ENCODE measurements at regions not wholly inside any gene's neighbourhood (a gene's known extent, or its start where the extent isn't known, plus 50 kb on each side); places are given as distances from the start of the nearest gene placed in this dataset.
"Not testable (repeated sequence)": the region's sequence is repeated elsewhere in the genome, so short reads cannot be mapped to it uniquely, and the experiment has no call there.

- DNase-seq (ENCODE audit: insufficient read length, low spot score) (peak; percentile 11), FAIRE-seq (no peak)
Measured at GRCh38 chr1:96865731-96866685, 144.4 kb downstream of the PTBP2 start.

DNA sequence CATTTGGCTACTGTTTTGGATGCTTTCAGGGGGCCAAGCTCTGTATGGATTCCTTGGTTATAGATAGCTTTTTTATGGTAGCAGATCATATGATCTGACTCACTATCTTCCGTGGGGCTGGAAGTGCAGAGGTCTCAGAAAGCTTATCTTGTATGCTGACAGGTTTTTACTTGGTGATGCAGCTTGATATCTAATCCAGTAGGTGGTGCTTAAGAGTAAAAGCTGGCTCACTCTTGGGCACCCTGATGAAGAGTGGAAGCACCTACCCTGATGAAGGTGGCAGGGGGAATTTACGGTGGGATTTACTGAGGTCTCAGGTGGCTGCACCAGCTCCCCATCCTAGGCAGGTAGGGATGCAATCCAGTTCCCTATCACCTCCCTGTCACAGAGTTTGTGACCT is 151.2 kb downstream of the PTBP2 start:
- FAIRE-seq (no peak), DNase-seq (ENCODE audit: insufficient read length, low spot score) (no peak)

DNA sequence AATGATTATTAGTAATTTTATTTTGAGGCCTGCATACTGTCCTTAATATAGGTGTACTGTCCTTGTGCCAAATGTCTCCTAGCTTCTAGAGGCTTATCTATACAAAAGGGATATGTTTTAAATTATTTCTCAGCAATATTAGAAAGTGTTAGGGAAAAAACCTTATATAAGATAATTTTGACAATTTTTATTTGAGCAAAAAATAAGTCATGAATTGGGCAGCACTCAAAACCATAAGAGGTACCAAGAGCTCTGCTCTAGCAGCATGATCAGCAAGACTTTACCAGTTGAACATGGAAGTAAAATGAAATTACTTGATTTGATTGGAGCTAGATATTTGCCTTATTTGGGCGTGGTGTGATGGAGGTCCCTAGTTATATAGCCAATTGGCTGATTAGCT is 157.1 kb downstream of the PTBP2 start:
- DNase-seq (ENCODE audit: insufficient read length, low spot score), result no peak

DNA sequence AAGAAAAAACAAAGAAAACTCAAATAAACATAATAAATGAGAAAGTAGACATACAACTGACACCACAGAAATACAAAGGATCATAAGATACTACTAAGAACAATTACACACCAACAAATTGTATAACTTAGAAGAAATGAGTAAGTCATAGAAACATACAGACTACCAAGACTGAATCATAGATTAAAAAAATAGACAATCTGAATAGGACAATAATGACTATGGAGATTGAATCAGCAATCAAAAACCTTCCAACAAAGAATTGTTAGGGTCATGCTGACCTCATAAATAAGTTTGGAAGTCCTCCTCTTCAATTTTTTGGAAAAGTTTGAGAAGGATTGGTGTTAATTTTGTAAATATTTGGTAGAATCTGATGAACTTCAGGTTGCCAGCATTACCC is 159.0 kb downstream of the PTBP2 start:
- DNase-seq (ENCODE audit: insufficient read length, low spot score), result no peak
- no peak for FAIRE-seq

More for the DNA sequence above, 157.1 kb downstream of the PTBP2 start:
- FAIRE-seq, result no peak

DNA sequence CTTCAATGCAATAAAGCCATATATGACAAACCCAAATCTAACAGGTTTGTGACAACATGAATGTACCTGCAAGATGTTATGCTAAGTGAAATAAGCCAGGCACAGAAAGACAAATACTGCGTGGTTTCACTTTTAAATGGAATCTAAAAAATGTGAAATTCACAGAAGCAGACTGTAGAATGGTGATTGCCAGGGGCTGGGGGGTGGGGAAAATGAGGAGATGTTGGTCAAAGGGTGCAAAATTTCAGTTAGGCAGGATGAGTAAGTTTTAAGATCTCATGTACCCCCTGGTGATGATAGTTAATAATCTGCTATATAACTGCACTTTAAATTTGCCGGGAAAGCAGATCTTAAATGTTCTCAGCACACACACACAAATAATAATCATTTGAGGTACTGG is 160.5 kb downstream of the PTBP2 start:
- FAIRE-seq, result no peak

DNA sequence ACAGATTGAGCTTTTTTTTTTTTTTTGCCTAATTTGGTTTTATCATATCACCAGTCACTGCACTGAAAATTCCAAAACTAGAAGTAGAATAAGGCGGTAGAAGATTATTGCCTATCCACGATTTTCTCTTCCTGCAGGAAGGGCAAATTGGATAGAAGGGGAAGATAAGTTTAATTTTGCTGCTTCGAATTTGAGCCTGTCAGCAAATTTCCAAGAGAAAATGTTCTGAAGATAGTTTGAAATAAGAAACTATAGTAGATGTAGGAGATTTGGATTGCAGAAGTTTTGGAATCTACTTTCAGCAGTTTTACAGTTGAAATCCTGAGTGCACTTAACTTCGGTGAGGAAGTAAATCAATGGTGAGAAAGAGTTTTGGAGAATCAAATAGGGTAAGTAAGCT is 164.9 kb downstream of the PTBP2 start:
- no peak for DNase-seq (ENCODE audit: insufficient read length, low spot score)
- FAIRE-seq, result no peak

More for the DNA sequence above, 160.5 kb downstream of the PTBP2 start:
- no peak for DNase-seq (ENCODE audit: insufficient read length, low spot score)

GRCh38 chr1:96887501-96887900 is 165.9 kb downstream of the PTBP2 start:
- FAIRE-seq (no peak), DNase-seq (ENCODE audit: insufficient read length, low spot score) (no peak)

- FAIRE-seq, result no peak
Measured at GRCh38 chr1:96901783-96902363, 180.3 kb downstream of the PTBP2 start.

DNA sequence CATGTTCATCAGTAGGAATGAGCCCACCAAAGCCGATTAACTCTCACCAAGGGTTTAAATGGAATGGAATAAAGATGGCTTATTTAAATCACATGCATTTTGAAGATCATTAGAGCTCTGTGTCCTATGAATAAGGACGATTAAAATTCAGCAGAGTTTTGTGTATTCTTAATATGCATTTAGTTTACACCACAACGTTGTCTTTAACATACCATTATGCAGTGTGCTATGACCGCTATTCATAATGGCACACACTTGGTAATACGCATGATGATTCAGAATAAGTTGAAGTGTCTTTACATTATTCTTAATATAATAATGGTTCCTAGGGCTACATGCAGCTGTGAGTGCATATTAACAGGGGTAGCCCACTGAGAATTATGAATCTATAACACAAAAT is 190.7 kb downstream of the PTBP2 start:
- DNase-seq (ENCODE audit: insufficient read length, low spot score) (no peak), FAIRE-seq (no peak)

More at GRCh38 chr1:96901783-96902363, 180.3 kb downstream of the PTBP2 start:
- DNase-seq (ENCODE audit: insufficient read length, low spot score), result no peak

- DNase-seq (ENCODE audit: insufficient read length, low spot score); FAIRE-seq: not testable (repeated sequence)
Measured at GRCh38 chr1:96915701-96916100, 194.1 kb downstream of the PTBP2 start.

DNA sequence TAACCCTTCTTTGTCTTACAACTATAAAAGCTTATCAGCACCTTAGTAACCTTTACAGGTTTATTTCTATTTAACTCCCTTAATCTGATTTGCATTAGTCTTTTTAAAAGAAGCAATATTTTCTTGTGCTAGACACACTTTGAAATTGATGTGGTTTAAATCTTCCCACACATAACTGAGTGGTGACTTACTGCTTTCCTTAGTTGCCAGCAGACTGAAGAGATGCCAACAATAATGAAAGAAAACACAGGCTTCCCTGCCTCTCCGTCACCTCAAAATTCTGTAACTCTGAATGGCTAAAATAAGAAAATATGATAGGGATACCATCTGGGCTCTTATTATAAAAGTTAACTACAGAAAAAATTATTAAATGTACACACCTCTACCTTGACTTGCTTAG is 196.8 kb downstream of the PTBP2 start:
- no peak for FAIRE-seq
- no peak for DNase-seq (ENCODE audit: insufficient read length, low spot score)

DNA sequence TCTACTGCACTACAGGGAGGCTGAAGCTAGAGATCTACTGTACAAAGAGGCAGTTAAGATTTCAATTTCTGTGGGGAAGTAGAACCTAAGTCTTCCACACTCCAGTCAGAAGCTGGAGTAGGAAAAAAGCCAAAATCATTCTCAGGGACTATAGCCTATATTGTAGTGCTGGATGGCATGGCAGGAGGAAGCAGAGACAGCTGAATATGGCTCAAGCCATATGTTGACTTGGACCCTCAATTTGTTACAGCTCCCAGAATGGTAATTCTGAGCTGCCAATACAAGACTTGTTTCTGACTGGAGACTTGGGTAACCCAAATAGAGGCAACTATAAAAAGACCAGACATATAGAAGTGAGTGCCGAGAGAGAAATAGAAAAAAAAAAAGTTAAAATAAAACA is 200.6 kb downstream of the PTBP2 start:
- no peak for FAIRE-seq

GRCh38 chr1:96923753-96924152 is 202.2 kb downstream of the PTBP2 start:
- DNase-seq (ENCODE audit: insufficient read length, low spot score) (no peak), FAIRE-seq (no peak)

More for the DNA sequence above, 200.6 kb downstream of the PTBP2 start:
- DNase-seq (ENCODE audit: insufficient read length, low spot score), result no peak

GRCh38 chr1:96926176-96926575 is 204.6 kb downstream of the PTBP2 start:
- no peak for DNase-seq (ENCODE audit: insufficient read length, low spot score)
- no peak for FAIRE-seq

GRCh38 chr1:96927125-96927524 is 205.5 kb downstream of the PTBP2 start:
- DNase-seq (ENCODE audit: insufficient read length, low spot score), result no peak
- FAIRE-seq, result no peak

- no peak for FAIRE-seq
Measured at GRCh38 chr1:96931136-96931535, 209.6 kb downstream of the PTBP2 start.

DNA sequence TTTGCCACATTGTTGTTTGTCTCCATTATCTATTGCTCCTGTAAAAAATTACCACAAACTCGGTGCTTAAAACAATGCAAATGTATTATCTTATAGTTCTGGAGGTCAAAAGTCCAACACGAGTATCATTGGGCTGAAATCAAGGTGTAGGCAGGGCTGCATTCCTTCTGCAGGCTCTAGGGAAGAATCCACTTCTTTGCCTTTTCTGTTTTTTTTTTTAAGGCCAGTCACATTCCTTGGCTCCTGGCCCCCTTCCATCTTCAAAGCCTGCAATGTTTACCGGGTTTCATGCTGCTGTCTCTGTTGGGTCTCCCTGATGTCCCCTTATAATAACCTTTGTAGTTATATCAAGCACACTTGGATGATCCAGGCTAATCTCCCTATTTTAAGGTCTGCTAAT is 212.7 kb downstream of the PTBP2 start:
- no peak for DNase-seq (ENCODE audit: insufficient read length, low spot score)
- no peak for FAIRE-seq

More at GRCh38 chr1:96931136-96931535, 209.6 kb downstream of the PTBP2 start:
- no peak for DNase-seq (ENCODE audit: insufficient read length, low spot score)

- DNase-seq (ENCODE audit: insufficient read length, low spot score) (no peak), FAIRE-seq (no peak)
Measured at GRCh38 chr1:96944432-96945092, 223.0 kb downstream of the PTBP2 start.

DNA sequence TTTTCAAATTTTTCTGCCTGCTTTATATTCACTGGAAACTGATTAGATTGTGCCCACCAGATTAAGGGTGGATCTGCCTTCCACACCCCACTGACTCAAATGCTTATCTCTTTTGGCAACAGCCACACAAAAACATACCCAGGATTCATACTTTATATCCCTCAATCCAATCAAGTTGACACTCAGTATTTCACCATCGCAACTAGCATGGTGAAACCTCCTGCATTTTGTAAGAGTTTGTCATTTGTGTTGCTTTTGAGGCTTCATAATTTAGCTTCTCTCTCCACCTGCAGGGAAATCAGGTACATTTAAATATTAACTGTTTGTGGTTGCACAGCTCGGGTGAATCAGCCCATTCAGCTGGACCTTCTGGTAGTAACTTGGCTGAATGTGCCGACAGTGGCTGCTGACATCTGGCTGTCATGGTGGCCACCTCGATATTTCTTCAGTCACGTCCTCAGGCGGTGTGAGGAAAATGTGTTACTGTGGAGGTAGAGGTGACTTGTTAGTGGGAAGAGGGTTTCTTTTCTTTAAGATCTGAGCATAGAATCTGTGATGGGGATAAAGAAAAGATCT is 224.0 kb downstream of the PTBP2 start:
- FAIRE-seq, result no peak
- DNase-seq (ENCODE audit: insufficient read length, low spot score), result no peak

DNA sequence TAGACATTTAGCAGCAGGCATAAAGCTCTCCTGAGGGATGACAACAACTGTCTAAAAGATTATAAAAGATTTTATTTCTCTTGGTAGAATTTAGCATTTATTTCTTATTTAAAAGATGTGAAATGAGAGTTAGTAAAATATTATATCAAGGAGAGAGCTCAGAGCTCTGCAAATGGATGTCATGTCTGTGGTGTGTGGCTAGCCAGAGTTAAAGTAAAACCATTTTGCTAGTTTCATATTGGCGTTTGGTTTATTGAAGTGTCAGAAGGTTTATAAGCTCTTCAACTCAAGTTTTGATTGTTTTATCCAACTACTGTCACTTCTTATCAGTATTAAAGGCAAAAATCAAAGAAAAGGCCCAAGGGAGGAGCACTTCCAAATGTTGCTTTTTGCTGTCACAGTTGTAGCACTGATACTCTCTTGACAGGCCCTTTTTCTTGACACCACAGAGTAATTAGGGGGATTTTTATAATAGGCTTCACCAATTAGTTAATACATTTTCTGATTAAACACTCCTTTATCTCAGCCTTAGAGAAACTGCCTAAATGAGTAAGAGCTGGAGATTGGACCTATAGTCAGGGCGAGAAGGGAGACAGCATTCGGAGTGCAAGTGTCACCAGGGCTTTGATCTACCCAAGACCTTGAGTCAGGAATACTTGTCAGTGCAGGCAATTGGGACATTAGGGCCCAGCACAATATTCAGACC is 233.9 kb downstream of the PTBP2 start:
- FAIRE-seq (no peak), DNase-seq (ENCODE audit: insufficient read length, low spot score) (no peak)

All from HTR-8/SVneo (cell line).